DND-41 (cell line): ENCODE measurements at regions not wholly inside any gene's neighbourhood (a gene's known extent, or its start where the extent isn't known, plus 50 kb on each side); places are given as distances from the start of the nearest gene placed in this dataset.

Source experiments
- CTCF ChIP-seq: IDR thresholded peaks from 2 replicates; pipeline ENCODE4 v1.5.1; 2012; ENCODE audit warnings: borderline replicate concordance, low read length, moderate library complexity, mild to moderate bottlenecking; ENCODE audit not compliant: poor library complexity, severe bottlenecking; ENCODE audit errors: extremely low read depth
- EZH2 ChIP-seq: IDR thresholded peaks from 3 replicates; pipeline ENCODE4 v1.6.1; 2012; ENCODE audit warnings: borderline replicate concordance, low read depth, mild to moderate bottlenecking, moderate library complexity, low read length, inconsistent platforms; ENCODE audit not compliant: severe bottlenecking

- TF ChIP-seq CTCF (no peak), EZH2 (no peak)
Observed at GRCh38 chr1:56081736-56082135, 497.6 kb downstream of the PLPP3 start.
